Motor neuron (in vitro differentiated cells): ENCODE measurements at regions not wholly inside any gene's neighbourhood (a gene's known extent, or its start where the extent isn't known, plus 50 kb on each side); places are given as distances from the start of the nearest gene placed in this dataset.
A peak's percentile ranks its signal among the peaks of the same experiment; 100 is the strongest.
"Not testable (repeated sequence)": the region's sequence is repeated elsewhere in the genome, so short reads cannot be mapped to it uniquely, and the experiment has no call there.

Experiments used
- ATAC-seq, 8 experiments: fragments of 200-7000 bp; cut with Tn5 transposase; replicated peaks in 6 of 8; 2 replicates each; pipeline ENCODE4 v1.8.0; 2021; ENCODE audit warnings: mild to moderate bottlenecking in 8 of 8, moderate library complexity in 8 of 8
- H3K27ac ChIP-seq, 2 donors: fragments of 250-450 bp; sonication (Bioruptor Pico); 2 replicates each; pipeline ENCODE4 v1.9.0; 2021; ENCODE audit warnings: antibody characterized with exemption in 2 of 2, mild to moderate bottlenecking in 2 of 2, moderate library complexity in 1 of 2
- H3K4me1 ChIP-seq, 2 donors: fragments of 250-450 bp; sonication (Bioruptor Pico); replicated peaks in 1 of 2; 2 replicates each; pipeline ENCODE4 v1.6.1; 2021; ENCODE audit warnings: antibody characterized with exemption in 2 of 2, mild to moderate bottlenecking in 2 of 2, moderate library complexity in 1 of 2
- H3K4me3 ChIP-seq, 5 donors: fragments of 250-450 bp; sonication (Bioruptor Pico); 2 replicates each; pipeline ENCODE4 v1.9.0; 2021; ENCODE audit warnings: antibody characterized with exemption in 5 of 5, mild to moderate bottlenecking in 5 of 5, moderate library complexity in 4 of 5
- whole genome bisulfite sequencing, 10 experiments: fragments of 450-650 bp; shearing (Covaris generic); methylation state at CpG; one replicate each; pipeline ENCODE4 v1.0.0; 2022; 5-methylcytosine and 5-hydroxymethylcytosine counted together
- in situ Hi-C, 9 experiments: fragments of 400-800 bp; cut with MboI; loops; one replicate each; pipeline ENCODE4 v1.15.0; 2021; ENCODE audit warnings: low sequenced_read_pairs in 9 of 9, low pct_unique_long_range_greater_than_20kb in 2 of 9; ENCODE audit not compliant: unreplicated experiment in 9 of 9

GRCh38 chr6:134663800-134664535, 285.9 kb downstream of the ALDH8A1 start:
- WGBS, 10 experiments = 62 to 100% (median 96%) methylated on average over 1 to 3 of the region's 3 CpGs; no CpG with 5 or more reads in 2 of the 10 experiments
- in situ Hi-C loops = no loop called here
- Histone ChIP-seq H3K4me1 (no peaks in the 10 kb centered on the region), H3K4me3 (no peak overlapping the region), H3K27ac (no peak overlapping the region)
- ATAC-seq = peak in 1 of 8 experiments; percentile 92

GRCh38 chr6:134663356-134663755, 286.5 kb downstream of the ALDH8A1 start:
- no peaks in the 10 kb centered on the region for H3K4me1 ChIP-seq
- H3K4me3 ChIP-seq = no peak overlapping the region
- 50 to 100% (median 90%) methylated on average over 1 to 4 of the region's 4 CpGs; no CpG with 5 or more reads in 1 of the 10 experiments for WGBS, 10 experiments
- no peak overlapping the region for H3K27ac ChIP-seq
- no peak for ATAC-seq
- in situ Hi-C loops = no loop called here

GRCh38 chr6:134662077-134662700, 287.7 kb downstream of the ALDH8A1 start:
- Histone ChIP-seq H3K27ac (no peak overlapping the region), H3K4me3 (no peak overlapping the region), H3K4me1 (no peaks in the 10 kb centered on the region)
- ATAC-seq = no peak
- in situ Hi-C loops = no loop called here

GRCh38 chr6:134659885-134660284, 290.0 kb downstream of the ALDH8A1 start:
- H3K4me1 ChIP-seq, in situ Hi-C loops, ATAC-seq, H3K4me3 ChIP-seq, H3K27ac ChIP-seq: not testable (repeated sequence)
- WGBS, 10 experiments = 80 to 100% (median 100%) methylated on average over 1 of the region's 1 CpG; no CpG with 5 or more reads in 7 of the 10 experiments

- WGBS, 10 experiments = 90 to 100% (median 98%) methylated on average over 1 to 5 of the region's 5 CpGs; no CpG with 5 or more reads in 1 of the 10 experiments
- no peak for ATAC-seq
- Histone ChIP-seq H3K4me1 (no peaks in the 10 kb centered on the region), H3K4me3 (no peak overlapping the region), H3K27ac (no peak overlapping the region)
- in situ Hi-C loops = no loop called here
Observed at GRCh38 chr6:134658596-134658995, 291.3 kb downstream of the ALDH8A1 start.

- no peak for ATAC-seq
- Histone ChIP-seq H3K4me1 (no peaks in the 10 kb centered on the region), H3K27ac (no peak overlapping the region), H3K4me3 (no peak overlapping the region)
- in situ Hi-C loops = no loop called here
- WGBS, 10 experiments = 61 to 93% (median 86%) methylated on average over 1 to 3 of the region's 3 CpGs; no CpG with 5 or more reads in 2 of the 10 experiments
Observed at GRCh38 chr6:134657751-134658527, 292.0 kb downstream of the ALDH8A1 start.

GRCh38 chr6:134657343-134657742, 292.6 kb downstream of the ALDH8A1 start:
- Histone ChIP-seq H3K4me1 (no peaks in the 10 kb centered on the region), H3K4me3 (no peak overlapping the region), H3K27ac (no peak overlapping the region)
- 73 to 100% (median 94%) methylated on average over 1 to 3 of the region's 3 CpGs; no CpG with 5 or more reads in 2 of the 10 experiments for WGBS, 10 experiments
- in situ Hi-C loops = no loop called here
- no peak for ATAC-seq

- no peak overlapping the region for H3K4me3 ChIP-seq
- no peak for ATAC-seq
- no peak overlapping the region for H3K27ac ChIP-seq
- no peaks in the 10 kb centered on the region for H3K4me1 ChIP-seq
- in situ Hi-C loops = no loop called here
Observed at GRCh38 chr6:134654751-134655150, 295.1 kb downstream of the ALDH8A1 start.

GRCh38 chr6:134651519-134651918, 298.4 kb downstream of the ALDH8A1 start:
- Histone ChIP-seq H3K27ac (no peak overlapping the region), H3K4me3 (no peak overlapping the region), H3K4me1 (no peaks in the 10 kb centered on the region)
- no peak for ATAC-seq
- in situ Hi-C loops = no loop called here
- WGBS, 10 experiments = 58 to 87% (median 73%) methylated on average over 1 to 3 of the region's 3 CpGs; no CpG with 5 or more reads in 1 of the 10 experiments

GRCh38 chr6:134647861-134648260, 302.0 kb downstream of the ALDH8A1 start:
- Histone ChIP-seq H3K4me3 (no peak overlapping the region), H3K27ac (no peak overlapping the region), H3K4me1 (no peaks in the 10 kb centered on the region)
- in situ Hi-C loops = loop anchor here in 5 of 9 experiments (25.0 kb wide), 3 partner anchors 211 to 486 kb away; no protein-coding TSS in a partner anchor
- ATAC-seq = peak in 1 of 8 experiments; percentile 13
- WGBS, 10 experiments = 17 to 100% (median 71%) methylated on average over 1 to 3 of the region's 3 CpGs

GRCh38 chr6:134642819-134643218, 307.1 kb downstream of the ALDH8A1 start:
- H3K4me3 ChIP-seq = no peak overlapping the region
- H3K27ac ChIP-seq = no peak overlapping the region
- no peaks in the 10 kb centered on the region for H3K4me1 ChIP-seq
- WGBS, 10 experiments = 85 to 100% (median 95%) methylated on average over 2 to 4 of the region's 4 CpGs; no CpG with 5 or more reads in 2 of the 10 experiments
- in situ Hi-C loops = loop anchor here in 5 of 9 experiments (25.0 kb wide), 3 partner anchors 206 to 481 kb away; no protein-coding TSS in a partner anchor
- no peak for ATAC-seq

GRCh38 chr6:134642279-134642678, 307.6 kb downstream of the ALDH8A1 start:
- 50 to 100% (median 96%) methylated on average over 1 to 2 of the region's 2 CpGs; no CpG with 5 or more reads in 2 of the 10 experiments for WGBS, 10 experiments
- in situ Hi-C loops = loop anchor here in 5 of 9 experiments (25.0 kb wide), 3 partner anchors 205 to 480 kb away; no protein-coding TSS in a partner anchor
- no peak overlapping the region for H3K27ac ChIP-seq
- no peak for ATAC-seq
- H3K4me1 ChIP-seq = no peaks in the 10 kb centered on the region
- no peak overlapping the region for H3K4me3 ChIP-seq

GRCh38 chr6:134640975-134641429, 308.9 kb downstream of the ALDH8A1 start:
- Histone ChIP-seq H3K4me1 (no peaks in the 10 kb centered on the region), H3K27ac (no peak overlapping the region), H3K4me3 (no peak overlapping the region)
- peak; percentile 44 to 85 (median 64) for ATAC-seq
- in situ Hi-C loops = loop anchor here in 5 of 9 experiments (25.0 kb wide), 3 partner anchors 204 to 479 kb away; no protein-coding TSS in a partner anchor
- 0 to 100% (median 53%) methylated on average over 1 of the region's 1 CpG; no CpG with 5 or more reads in 2 of the 10 experiments for WGBS, 10 experiments
